Colonic mucosa (tissue), 4 donors: ENCODE measurements at regions not wholly inside any gene's neighbourhood (a gene's known extent, or its start where the extent isn't known, plus 50 kb on each side); places are given as distances from the start of the nearest gene placed in this dataset.

Source experiments
- DNase-seq: peaks from one replicate; pipeline ENCODE4 v3.0.0-alpha.2; 2020
- H3K27ac ChIP-seq: fragments of 200-600 bp; one replicate; pipeline ENCODE4 v1.8.0; 2021
- H3K27me3 ChIP-seq: fragments of 200-600 bp; one replicate; pipeline ENCODE4 v1.8.0; 2021
- H3K36me3 ChIP-seq: fragments of 200-600 bp; one replicate; pipeline ENCODE4 v1.8.0; 2021
- H3K4me1 ChIP-seq: fragments of 200-600 bp; one replicate; pipeline ENCODE4 v1.8.0; 2021; ENCODE audit warnings: mild to moderate bottlenecking
- H3K4me3 ChIP-seq: fragments of 200-600 bp; one replicate; pipeline ENCODE4 v1.8.0; 2021
- H3K9ac ChIP-seq, 2 donors: one replicate each; pipeline ENCODE4 v1.7.0; 2013; ENCODE audit warnings: control low read depth in 2 of 2, low read depth in 2 of 2, low read length in 2 of 2
- H3K9me3 ChIP-seq: fragments of 200-600 bp; one replicate; pipeline ENCODE4 v1.8.0; 2021
- CTCF ChIP-seq: fragments of 200-600 bp; IDR thresholded peaks from one replicate; pipeline ENCODE4 v1.8.0; 2022; ENCODE audit warnings: antibody characterized with exemption, mild to moderate bottlenecking
- intact Hi-C: fragments of 100-400 bp; cut with DNase I; formaldehyde crosslinking; loops from one replicate; pipeline ENCODE4 v1.14.1; 2022
- donor health status: healthy.
- donor health status: DM: no; HTN: no; CAD: no.
- donor health status: DM: no; HTN: no; CAD: no.

GRCh38 chr22:48748860-48749554 lies 1078.7 kb downstream of the BRD1 start:
- Histone ChIP-seq H3K4me3 (no peak overlapping the region), H3K27ac (no peak overlapping the region), H3K9ac (no peak overlapping the region), H3K27me3 (no peaks in the 10 kb centered on the region), H3K36me3 (no peaks in the 10 kb centered on the region), H3K4me1 (no peaks in the 10 kb centered on the region), H3K9me3 (no peaks in the 10 kb centered on the region)
- DNase-seq, result no peak
- no peak for TF ChIP-seq CTCF
- intact Hi-C loops, result no loop called here

- intact Hi-C loops, result no loop called here
- Histone ChIP-seq H3K4me3 (no peak overlapping the region), H3K27me3 (no peaks in the 10 kb centered on the region), H3K9ac (no peak overlapping the region), H3K36me3 (no peaks in the 10 kb centered on the region), H3K9me3 (no peaks in the 10 kb centered on the region), H3K27ac (no peak overlapping the region), H3K4me1 (no peaks in the 10 kb centered on the region)
- DNase-seq, result no peak
- no peak for TF ChIP-seq CTCF
Observed at GRCh38 chr22:48748113-48748859, 1079.4 kb downstream of the BRD1 start.

- TF ChIP-seq CTCF, result no peak
- no peak overlapping the region for H3K27ac ChIP-seq
- no peak overlapping the region for H3K9ac ChIP-seq
Observed at GRCh38 chr22:48746789-48747425, 1080.8 kb downstream of the BRD1 start.

GRCh38 chr22:48745842-48746788 lies 1081.6 kb downstream of the BRD1 start:
- no peak overlapping the region for H3K4me3 ChIP-seq
- no peaks in the 10 kb centered on the region for H3K4me1 ChIP-seq
- intact Hi-C loops, result no loop called here
- H3K27ac ChIP-seq, result no peak overlapping the region
- H3K36me3 ChIP-seq, result no peaks in the 10 kb centered on the region
- H3K9ac ChIP-seq, result no peak overlapping the region
- DNase-seq, result no peak
- no peak for TF ChIP-seq CTCF
- H3K27me3 ChIP-seq, result no peaks in the 10 kb centered on the region
- no peaks in the 10 kb centered on the region for H3K9me3 ChIP-seq

More at GRCh38 chr22:48746789-48747425, 1080.8 kb downstream of the BRD1 start:
- H3K27me3 ChIP-seq, result no peaks in the 10 kb centered on the region
- H3K36me3 ChIP-seq, result no peaks in the 10 kb centered on the region
- no peaks in the 10 kb centered on the region for H3K9me3 ChIP-seq
- intact Hi-C loops, result no loop called here
- no peak for DNase-seq
- H3K4me3 ChIP-seq, result no peak overlapping the region
- H3K4me1 ChIP-seq, result no peaks in the 10 kb centered on the region
